ENCODE measurements at regions not wholly inside any gene's neighbourhood (a gene's known extent, or its start where the extent isn't known, plus 50 kb on each side); places are given as distances from the start of the nearest gene placed in this dataset.
"Not testable (repeated sequence)": the region's sequence is repeated elsewhere in the genome, so short reads cannot be mapped to it uniquely, and the experiment has no call there.

- ATAC-seq (no peak), DNase-seq (ENCODE audit: low spot score) (no peak)
- intact Hi-C loops (cut with DNase I), result no loop called here
Measured at GRCh38 chr3:17908399-17909191, 166.2 kb upstream of the TBC1D5 start.

DNA sequence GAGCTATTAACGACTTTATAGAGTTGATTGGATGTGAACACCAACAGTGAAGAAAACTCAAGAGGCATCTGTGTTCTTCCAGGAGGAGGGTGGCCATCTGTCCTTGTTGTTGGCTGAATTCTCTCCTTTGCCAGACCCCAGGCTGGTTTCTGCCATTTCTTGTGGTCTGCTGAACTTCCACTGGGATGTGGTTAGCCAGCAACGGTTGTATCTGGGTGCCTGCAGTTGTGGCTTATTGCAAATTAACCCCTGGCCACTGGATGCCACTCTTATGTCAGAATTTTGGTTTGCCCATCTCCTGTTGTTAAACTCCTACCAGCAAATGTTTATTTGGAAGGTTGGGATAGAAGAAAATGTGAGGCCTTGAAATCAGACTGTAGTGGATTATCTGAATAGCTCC lies 163.6 kb upstream of the TBC1D5 start:
- DNase-seq (ENCODE audit: low spot score) (no peak), ATAC-seq (no peak)
- intact Hi-C loops (cut with DNase I), result no loop called here

- DNase-seq (ENCODE audit: low spot score) (no peak), ATAC-seq (no peak)
- intact Hi-C loops (cut with DNase I), result no loop called here
Measured at GRCh38 chr3:17901893-17902292, 159.5 kb upstream of the TBC1D5 start.

GRCh38 chr3:17894434-17895060 lies 152.1 kb upstream of the TBC1D5 start:
- no peak for ATAC-seq
- intact Hi-C loops (cut with DNase I), result no loop called here
- no peak for DNase-seq (ENCODE audit: low spot score)

DNA sequence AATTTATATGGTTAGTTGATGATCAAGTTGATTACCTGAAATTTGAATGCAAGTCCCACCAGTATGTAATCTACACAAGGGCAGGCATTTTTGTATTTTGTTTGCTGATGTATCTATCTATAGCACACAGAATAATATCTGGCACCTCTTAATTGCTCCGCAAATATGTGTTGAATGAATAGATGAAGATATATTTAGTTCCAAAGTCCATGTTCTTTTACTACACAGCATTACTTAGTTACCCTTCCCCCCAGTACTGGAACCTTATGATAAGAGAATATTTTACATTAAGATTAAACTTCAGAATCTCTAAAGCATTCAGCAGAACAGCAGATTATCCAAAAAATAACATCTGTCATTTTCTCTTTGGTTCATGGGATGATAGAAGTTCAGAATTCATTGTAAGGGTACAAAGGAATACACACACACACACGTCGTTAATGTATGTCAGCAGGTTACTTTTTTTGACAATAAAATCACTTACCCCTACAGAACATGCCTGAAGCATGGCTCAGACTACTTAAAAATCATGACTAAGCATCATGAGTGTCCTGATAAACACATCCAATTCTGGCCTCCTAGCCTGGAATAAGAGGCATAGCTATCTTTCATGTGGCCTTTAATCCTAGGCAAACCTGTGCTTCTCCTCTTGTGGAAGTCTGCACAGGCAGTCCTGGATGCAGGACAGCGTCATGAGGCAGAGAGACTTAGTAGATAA lies 148.9 kb upstream of the TBC1D5 start:
- intact Hi-C loops (cut with DNase I), result no loop called here
- DNase-seq (ENCODE audit: low spot score), result no peak
- ATAC-seq, result no peak

GRCh38 chr3:17885986-17886385 lies 143.6 kb upstream of the TBC1D5 start:
- DNase-seq (ENCODE audit: low spot score) (no peak), ATAC-seq (no peak)
- intact Hi-C loops (cut with DNase I), result no loop called here

DNA sequence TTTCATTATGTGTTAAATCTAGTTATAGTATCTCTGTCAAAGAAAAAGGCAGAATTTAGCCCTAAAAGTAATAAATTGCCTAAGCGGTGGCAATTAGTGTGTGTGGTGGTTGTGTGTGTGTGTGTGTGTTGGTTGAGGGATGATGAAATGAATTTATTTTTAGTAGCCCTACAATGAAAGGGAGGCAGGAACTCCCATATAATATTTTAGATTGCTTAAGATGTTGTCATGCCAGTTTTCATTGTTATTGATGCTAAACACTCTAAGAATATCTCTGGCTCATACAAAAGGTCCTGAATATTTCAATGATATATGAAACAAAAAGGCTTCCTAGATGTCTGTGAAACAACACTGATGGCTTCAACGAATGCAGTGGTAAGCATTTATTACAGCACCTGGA lies 140.6 kb upstream of the TBC1D5 start:
- ATAC-seq, result no peak
- no peak for DNase-seq (ENCODE audit: low spot score)
- intact Hi-C loops (cut with DNase I), result no loop called here

DNA sequence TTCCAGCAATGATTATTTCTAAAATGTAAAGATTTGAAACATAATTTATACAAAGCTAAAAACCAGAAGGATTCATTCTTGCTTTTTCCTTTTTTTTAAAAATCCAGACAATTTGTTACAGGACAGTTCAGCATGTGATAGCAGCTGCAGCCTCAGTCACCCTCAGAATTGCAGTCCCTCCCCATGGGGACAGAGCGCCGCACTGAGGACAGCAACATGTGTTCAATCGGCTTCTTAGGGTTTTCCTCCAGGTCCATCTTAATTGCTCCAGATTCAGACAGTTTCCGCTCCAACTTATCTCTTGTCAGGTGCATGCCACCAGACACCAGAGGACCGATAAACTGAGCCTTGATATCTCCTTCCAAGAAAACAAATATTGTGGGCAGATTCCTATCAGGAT lies 134.9 kb upstream of the TBC1D5 start:
- DNase-seq (ENCODE audit: low spot score), result no peak
- intact Hi-C loops (cut with DNase I), result no loop called here
- ATAC-seq, result no peak

- intact Hi-C loops (cut with DNase I), result no loop called here
- ATAC-seq (no peak), DNase-seq (ENCODE audit: low spot score) (no peak)
Measured at GRCh38 chr3:17874636-17875035, 132.2 kb upstream of the TBC1D5 start.

- intact Hi-C loops (cut with DNase I), result no loop called here
- DNase-seq (ENCODE audit: low spot score) (no peak), ATAC-seq (no peak)
Measured at GRCh38 chr3:17872457-17872856, 130.0 kb upstream of the TBC1D5 start.

GRCh38 chr3:17865631-17866030 lies 123.2 kb upstream of the TBC1D5 start:
- ATAC-seq, result no peak
- intact Hi-C loops (cut with DNase I), result no loop called here
- no peak for DNase-seq (ENCODE audit: low spot score)

- no peak for DNase-seq (ENCODE audit: low spot score)
- intact Hi-C loops (cut with DNase I), result no loop called here
Measured at GRCh38 chr3:17861476-17861875, 119.0 kb upstream of the TBC1D5 start.

GRCh38 chr3:17860840-17861471 lies 118.5 kb upstream of the TBC1D5 start:
- ATAC-seq; DNase-seq (ENCODE audit: low spot score); intact Hi-C loops (cut with DNase I): not testable (repeated sequence)

More at GRCh38 chr3:17861476-17861875, 119.0 kb upstream of the TBC1D5 start:
- ATAC-seq, result no peak

DNA sequence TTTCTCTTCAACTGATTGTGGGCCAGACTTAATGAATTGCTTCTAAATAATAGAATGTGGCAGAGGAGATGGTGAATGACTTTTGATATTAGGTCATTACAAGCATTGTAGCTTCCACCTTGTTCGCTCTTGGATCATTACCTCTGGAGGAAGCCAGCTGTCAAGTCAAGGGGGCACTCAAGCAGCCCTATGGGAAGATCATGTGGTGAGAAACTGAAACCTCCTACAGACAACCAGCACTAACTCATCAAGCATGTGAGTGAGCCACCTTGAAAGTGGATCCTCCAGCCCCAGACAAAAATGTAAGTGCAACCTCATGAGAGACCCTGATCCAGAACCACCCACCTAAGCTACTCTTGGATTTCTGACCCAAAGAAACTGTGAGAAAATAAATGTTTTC lies 109.8 kb upstream of the TBC1D5 start:
- intact Hi-C loops (cut with DNase I), result no loop called here
- DNase-seq (ENCODE audit: low spot score) (no peak), ATAC-seq (no peak)

- ATAC-seq, result no peak
- intact Hi-C loops (cut with DNase I), result no loop called here
- DNase-seq (ENCODE audit: low spot score), result no peak
Measured at GRCh38 chr3:17850448-17850847, 108.0 kb upstream of the TBC1D5 start.

GRCh38 chr3:17848102-17848501 lies 105.7 kb upstream of the TBC1D5 start:
- intact Hi-C loops (cut with DNase I), result no loop called here
- DNase-seq (ENCODE audit: low spot score), result no peak
- no peak for ATAC-seq

- intact Hi-C loops (cut with DNase I), result no loop called here
- ATAC-seq, result no peak
Measured at GRCh38 chr3:17847156-17847555, 104.7 kb upstream of the TBC1D5 start.

DNA sequence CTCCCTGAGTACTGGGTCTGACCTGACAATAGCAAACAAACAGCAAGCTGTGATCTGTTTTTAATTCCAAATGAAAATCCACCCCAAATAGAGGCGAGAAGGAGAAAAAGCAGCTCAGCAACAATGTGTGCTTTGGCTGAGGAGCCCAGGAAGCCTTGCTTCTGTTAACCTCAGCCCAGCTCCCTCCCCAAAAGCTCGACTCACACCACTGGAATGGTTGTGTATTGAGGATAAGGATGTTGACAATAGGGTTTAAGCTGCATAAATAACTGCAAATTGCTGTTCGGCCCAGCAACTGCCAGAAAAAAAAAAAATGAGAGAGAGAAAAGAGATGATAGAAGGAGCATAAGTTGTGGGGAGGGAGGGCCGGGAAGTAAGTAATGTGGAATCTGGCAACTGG lies 104.0 kb upstream of the TBC1D5 start:
- intact Hi-C loops (cut with DNase I), result no loop called here
- DNase-seq (ENCODE audit: low spot score) (no peak), ATAC-seq (no peak)

More at GRCh38 chr3:17847156-17847555, 104.7 kb upstream of the TBC1D5 start:
- DNase-seq (ENCODE audit: low spot score), result no peak

- intact Hi-C loops (cut with DNase I), result no loop called here
- DNase-seq (ENCODE audit: low spot score) (no peak), ATAC-seq (no peak)
Measured at GRCh38 chr3:17845026-17845812, 102.8 kb upstream of the TBC1D5 start.

All from sciatic nerve (tissue), 2 donors.